ENCODE measurements at regions not wholly inside any gene's neighbourhood (a gene's known extent, or its start where the extent isn't known, plus 50 kb on each side); places are given as distances from the start of the nearest gene placed in this dataset.

DNA sequence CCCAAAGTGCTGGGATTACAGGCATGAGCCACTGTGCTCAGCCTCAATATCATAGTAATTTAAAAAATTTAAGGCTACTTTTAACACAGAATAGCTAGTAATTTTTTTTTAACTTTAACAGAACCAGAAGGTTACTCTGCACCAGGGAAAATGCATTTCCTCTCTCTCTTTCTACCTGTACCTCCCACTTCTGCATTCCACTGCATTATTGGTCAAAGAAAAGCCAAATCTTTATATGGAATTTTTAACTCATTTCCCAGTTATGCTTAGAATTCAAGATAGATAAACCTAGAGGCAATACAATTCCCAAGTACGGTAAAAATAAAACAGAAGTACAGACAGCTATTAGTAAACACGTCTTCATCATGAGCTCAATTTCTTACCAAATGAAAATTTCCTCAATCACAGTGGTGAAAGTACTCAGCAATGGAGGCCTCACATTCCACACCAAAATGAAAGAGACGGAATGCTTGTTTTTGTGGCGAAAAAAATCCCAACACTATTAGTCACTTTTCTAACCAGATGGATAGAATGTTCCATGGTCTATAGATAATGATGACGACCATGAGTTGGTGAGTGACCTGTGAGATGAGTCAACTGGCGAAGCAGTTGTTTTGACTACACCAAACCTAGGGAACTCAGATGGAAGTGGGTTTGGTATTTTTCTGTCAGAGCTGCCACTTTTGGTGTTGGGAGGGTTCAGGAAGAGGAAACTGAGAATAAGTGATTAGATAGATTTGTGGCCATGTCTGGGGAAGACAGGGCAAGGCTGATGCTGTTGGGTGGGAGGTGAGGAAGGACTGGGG, 104.7 kb upstream of the SGK1 start:
- Histone ChIP-seq H3K9ac (ENCODE audit: low read length) (no peak overlapping the region), H3K4me1 (ENCODE audit: control insufficient read depth, insufficient read depth, low read length) (no peaks in the 10 kb centered on the region), H3K36me3 (ENCODE audit: control insufficient read depth, insufficient read depth, low read length) (no peaks in the 10 kb centered on the region), H3K4me3 (ENCODE audit: low read length) (no peak overlapping the region), H3K27me3 (ENCODE audit: control insufficient read depth, insufficient read depth, low read length) (no peaks in the 10 kb centered on the region), H3K9me3 (ENCODE audit: control insufficient read depth, low read length) (no peaks in the 10 kb centered on the region)

- Histone ChIP-seq H3K4me1 (ENCODE audit: control insufficient read depth, insufficient read depth, low read length) (no peaks in the 10 kb centered on the region), H3K4me3 (ENCODE audit: low read length) (no peak overlapping the region), H3K9me3 (ENCODE audit: control insufficient read depth, low read length) (no peaks in the 10 kb centered on the region), H3K36me3 (ENCODE audit: control insufficient read depth, insufficient read depth, low read length) (no peaks in the 10 kb centered on the region), H3K9ac (ENCODE audit: low read length) (no peak overlapping the region), H3K27me3 (ENCODE audit: control insufficient read depth, insufficient read depth, low read length) (no peaks in the 10 kb centered on the region)
These were observed 103.6 kb upstream of the SGK1 start for GRCh38 chr6:134421501-134421900.

DNA sequence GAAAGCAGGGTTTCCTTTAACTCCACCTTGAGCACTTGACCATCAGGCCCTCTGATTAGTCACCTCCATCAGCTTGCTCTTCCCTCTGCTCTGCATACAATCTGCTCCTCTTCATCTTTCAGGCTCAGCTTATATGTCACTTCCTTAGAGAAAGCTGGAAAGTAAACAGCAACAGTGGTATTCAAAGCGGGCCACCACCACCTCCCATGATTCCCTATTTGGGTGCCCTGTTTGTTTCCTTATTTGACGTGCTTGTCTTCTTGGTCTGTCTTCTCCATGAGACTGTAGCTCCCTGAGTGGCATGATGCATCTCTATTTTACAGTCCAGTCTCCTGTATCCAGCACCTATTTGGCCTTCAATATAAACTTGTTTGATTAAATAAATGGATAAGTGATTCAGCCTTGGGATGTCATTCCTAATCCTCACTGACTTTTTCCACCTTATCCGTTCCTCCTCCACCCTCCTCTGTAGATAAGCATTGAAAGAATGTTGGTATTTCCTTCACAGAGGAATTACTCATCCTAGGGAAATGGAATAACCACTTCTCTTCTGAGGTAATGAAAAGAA, 102.8 kb upstream of the SGK1 start:
- no peaks in the 10 kb centered on the region for H3K9me3 ChIP-seq (ENCODE audit: control insufficient read depth, low read length)
- no peak overlapping the region for H3K9ac ChIP-seq (ENCODE audit: low read length)
- no peak overlapping the region for H3K4me3 ChIP-seq (ENCODE audit: low read length)
- H3K27me3 ChIP-seq (ENCODE audit: control insufficient read depth, insufficient read depth, low read length), result no peaks in the 10 kb centered on the region
- peaks cover under 1% of the 10 kb centered on the region for H3K4me1 ChIP-seq (ENCODE audit: control insufficient read depth, insufficient read depth, low read length)
- no peaks in the 10 kb centered on the region for H3K36me3 ChIP-seq (ENCODE audit: control insufficient read depth, insufficient read depth, low read length)

GRCh38 chr6:134419716-134420115, 101.8 kb upstream of the SGK1 start:
- Histone ChIP-seq H3K4me3 (ENCODE audit: low read length) (no peak overlapping the region), H3K27me3 (ENCODE audit: control insufficient read depth, insufficient read depth, low read length) (no peaks in the 10 kb centered on the region), H3K36me3 (ENCODE audit: control insufficient read depth, insufficient read depth, low read length) (no peaks in the 10 kb centered on the region), H3K9ac (ENCODE audit: low read length) (no peak overlapping the region), H3K4me1 (ENCODE audit: control insufficient read depth, insufficient read depth, low read length) (peaks cover 4% of the 10 kb centered on the region), H3K9me3 (ENCODE audit: control insufficient read depth, low read length) (no peaks in the 10 kb centered on the region)

DNA sequence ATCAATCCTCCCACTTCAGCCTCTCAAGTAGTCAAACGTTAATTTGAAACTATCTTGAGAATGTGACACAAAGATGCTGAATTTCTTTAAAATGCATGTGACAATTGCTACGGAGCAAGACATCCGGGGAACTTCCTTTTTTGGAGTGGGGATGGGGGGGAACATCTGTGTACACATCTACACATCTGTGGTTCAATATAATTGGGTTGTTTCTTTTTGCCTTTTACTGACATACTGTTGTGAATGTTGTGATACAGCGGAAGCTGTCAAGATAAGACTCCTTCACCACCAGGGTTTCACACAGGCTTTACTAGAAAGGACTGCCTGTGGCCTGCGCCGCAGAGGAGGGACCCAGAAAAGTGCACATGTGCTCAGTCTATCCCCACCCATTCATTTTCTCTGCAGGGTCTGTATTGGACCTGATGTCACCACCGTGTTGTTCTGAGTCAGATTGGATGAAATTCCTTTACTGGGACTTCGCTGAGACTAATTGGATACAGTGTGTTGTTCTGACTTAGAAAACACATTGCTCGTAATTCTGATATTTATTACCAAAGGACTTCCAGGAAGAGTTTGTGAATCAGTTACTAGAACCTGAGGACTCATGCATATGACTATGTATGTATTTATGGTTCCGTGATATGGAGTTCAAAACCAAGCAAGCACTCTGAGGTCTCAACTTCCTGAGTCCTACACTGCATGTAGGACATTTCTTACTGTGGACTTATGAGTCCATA, 98.7 kb upstream of the SGK1 start:
- Histone ChIP-seq H3K4me1 (ENCODE audit: control insufficient read depth, insufficient read depth, low read length) (peaks cover 4% of the 10 kb centered on the region), H3K9me3 (ENCODE audit: control insufficient read depth, low read length) (no peaks in the 10 kb centered on the region), H3K4me3 (ENCODE audit: low read length) (no peak overlapping the region), H3K36me3 (ENCODE audit: control insufficient read depth, insufficient read depth, low read length) (no peaks in the 10 kb centered on the region), H3K9ac (ENCODE audit: low read length) (no peak overlapping the region), H3K27me3 (ENCODE audit: control insufficient read depth, insufficient read depth, low read length) (no peaks in the 10 kb centered on the region)

- Histone ChIP-seq H3K9me3 (ENCODE audit: control insufficient read depth, low read length) (no peaks in the 10 kb centered on the region), H3K4me1 (ENCODE audit: control insufficient read depth, insufficient read depth, low read length) (peaks cover 4% of the 10 kb centered on the region), H3K4me3 (ENCODE audit: low read length) (no peak overlapping the region), H3K9ac (ENCODE audit: low read length) (no peak overlapping the region), H3K27me3 (ENCODE audit: control insufficient read depth, insufficient read depth, low read length) (no peaks in the 10 kb centered on the region), H3K36me3 (ENCODE audit: control insufficient read depth, insufficient read depth, low read length) (no peaks in the 10 kb centered on the region)
These were observed 97.7 kb upstream of the SGK1 start for GRCh38 chr6:134415656-134416055.

GRCh38 chr6:134415194-134415593, 97.3 kb upstream of the SGK1 start:
- no peak overlapping the region for H3K4me3 ChIP-seq (ENCODE audit: low read length)
- no peaks in the 10 kb centered on the region for H3K9me3 ChIP-seq (ENCODE audit: control insufficient read depth, low read length)
- H3K27me3 ChIP-seq (ENCODE audit: control insufficient read depth, insufficient read depth, low read length), result no peaks in the 10 kb centered on the region
- H3K4me1 ChIP-seq (ENCODE audit: control insufficient read depth, insufficient read depth, low read length), result peaks cover 4% of the 10 kb centered on the region
- no peak overlapping the region for H3K9ac ChIP-seq (ENCODE audit: low read length)
- no peaks in the 10 kb centered on the region for H3K36me3 ChIP-seq (ENCODE audit: control insufficient read depth, insufficient read depth, low read length)

DNA sequence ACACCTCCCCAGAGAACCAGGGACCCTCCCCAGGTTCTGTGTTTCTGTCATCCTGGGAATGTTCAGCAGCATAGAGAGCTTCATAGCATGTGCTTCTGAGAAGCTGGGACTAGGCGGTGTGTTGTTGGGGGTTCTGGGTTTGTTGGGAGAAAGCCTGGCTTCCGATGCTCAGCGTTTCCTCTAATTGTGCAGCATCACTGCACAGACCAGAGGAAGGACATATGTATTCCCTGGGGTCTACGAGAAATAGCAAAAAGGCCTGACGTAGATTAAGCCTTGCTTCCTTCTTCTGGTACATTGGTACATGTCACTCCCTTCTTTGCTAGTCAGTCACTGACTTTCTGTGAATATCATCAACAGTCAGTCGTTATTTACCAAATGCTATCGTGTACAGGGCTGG, 96.9 kb upstream of the SGK1 start:
- no peaks in the 10 kb centered on the region for H3K9me3 ChIP-seq (ENCODE audit: control insufficient read depth, low read length)
- no peaks in the 10 kb centered on the region for H3K27me3 ChIP-seq (ENCODE audit: control insufficient read depth, insufficient read depth, low read length)
- H3K4me1 ChIP-seq (ENCODE audit: control insufficient read depth, insufficient read depth, low read length), result peaks cover 4% of the 10 kb centered on the region
- no peak overlapping the region for H3K9ac ChIP-seq (ENCODE audit: low read length)
- H3K36me3 ChIP-seq (ENCODE audit: control insufficient read depth, insufficient read depth, low read length), result no peaks in the 10 kb centered on the region
- H3K4me3 ChIP-seq (ENCODE audit: low read length), result no peak overlapping the region

GRCh38 chr6:134413241-134413643, 95.3 kb upstream of the SGK1 start:
- peaks cover 4% of the 10 kb centered on the region for H3K4me1 ChIP-seq (ENCODE audit: control insufficient read depth, insufficient read depth, low read length)

DNA sequence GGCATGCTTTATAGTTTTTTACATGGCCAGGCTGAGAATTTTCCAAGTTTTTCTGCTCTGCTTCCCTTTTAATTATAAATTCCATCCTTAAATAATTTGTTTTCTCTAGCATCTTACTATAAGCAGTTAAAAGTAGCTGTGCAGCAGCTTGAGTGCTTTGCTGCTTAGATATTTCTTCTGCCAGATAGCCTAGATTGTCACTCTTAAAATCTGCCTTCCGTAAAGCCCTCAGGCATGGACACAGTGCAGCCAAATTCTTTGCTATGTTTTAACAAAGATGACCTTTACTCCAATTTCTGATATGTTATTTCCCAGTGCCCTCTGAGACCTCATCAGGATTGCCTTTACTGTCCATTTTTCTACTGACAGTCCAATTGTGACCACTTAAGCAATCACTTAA, 92.6 kb upstream of the SGK1 start:
- no peak overlapping the region for H3K9ac ChIP-seq (ENCODE audit: low read length)
- H3K9me3 ChIP-seq (ENCODE audit: control insufficient read depth, low read length), result no peaks in the 10 kb centered on the region
- no peaks in the 10 kb centered on the region for H3K27me3 ChIP-seq (ENCODE audit: control insufficient read depth, insufficient read depth, low read length)
- no peaks in the 10 kb centered on the region for H3K36me3 ChIP-seq (ENCODE audit: control insufficient read depth, insufficient read depth, low read length)
- H3K4me1 ChIP-seq (ENCODE audit: control insufficient read depth, insufficient read depth, low read length), result peaks cover 2% of the 10 kb centered on the region
- no peak overlapping the region for H3K4me3 ChIP-seq (ENCODE audit: low read length)

More at GRCh38 chr6:134413241-134413643, 95.3 kb upstream of the SGK1 start:
- no peak overlapping the region for H3K9ac ChIP-seq (ENCODE audit: low read length)
- no peaks in the 10 kb centered on the region for H3K36me3 ChIP-seq (ENCODE audit: control insufficient read depth, insufficient read depth, low read length)
- no peak overlapping the region for H3K4me3 ChIP-seq (ENCODE audit: low read length)
- no peaks in the 10 kb centered on the region for H3K9me3 ChIP-seq (ENCODE audit: control insufficient read depth, low read length)
- H3K27me3 ChIP-seq (ENCODE audit: control insufficient read depth, insufficient read depth, low read length), result no peaks in the 10 kb centered on the region

- Histone ChIP-seq H3K27me3 (ENCODE audit: control insufficient read depth, insufficient read depth, low read length) (no peaks in the 10 kb centered on the region), H3K9me3 (ENCODE audit: control insufficient read depth, low read length) (no peaks in the 10 kb centered on the region), H3K4me1 (ENCODE audit: control insufficient read depth, insufficient read depth, low read length) (no peaks in the 10 kb centered on the region), H3K36me3 (ENCODE audit: control insufficient read depth, insufficient read depth, low read length) (no peaks in the 10 kb centered on the region), H3K9ac (ENCODE audit: low read length) (no peak overlapping the region), H3K4me3 (ENCODE audit: low read length) (no peak overlapping the region)
These were observed 89.9 kb upstream of the SGK1 start for GRCh38 chr6:134407791-134408190.

- Histone ChIP-seq H3K9ac (ENCODE audit: low read length) (no peak overlapping the region), H3K4me3 (ENCODE audit: low read length) (no peak overlapping the region), H3K36me3 (ENCODE audit: control insufficient read depth, insufficient read depth, low read length) (no peaks in the 10 kb centered on the region), H3K27me3 (ENCODE audit: control insufficient read depth, insufficient read depth, low read length) (no peaks in the 10 kb centered on the region), H3K9me3 (ENCODE audit: control insufficient read depth, low read length) (no peaks in the 10 kb centered on the region), H3K4me1 (ENCODE audit: control insufficient read depth, insufficient read depth, low read length) (no peaks in the 10 kb centered on the region)
These were observed 88.4 kb upstream of the SGK1 start for GRCh38 chr6:134406311-134406710.
